ENCODE measurements at regions not wholly inside any gene's neighbourhood (a gene's known extent, or its start where the extent isn't known, plus 50 kb on each side); places are given as distances from the start of the nearest gene placed in this dataset.

GRCh38 chr21:14877581-14878228 is 187.1 kb downstream of the NRIP1 start:
- no peaks in the 10 kb centered on the region for H3K4me1 Mint-ChIP-seq
- DNase-seq (ENCODE audit: low spot score in 2 of 2) = no peak
- H3K36me3 Mint-ChIP-seq = no peaks in the 10 kb centered on the region
- H3K27ac Mint-ChIP-seq = no peak overlapping the region
- ATAC-seq = peak; percentile 34
- H3K9me3 Mint-ChIP-seq = no peaks in the 10 kb centered on the region
- H3K4me3 Mint-ChIP-seq = no peak overlapping the region

- H3K27ac Mint-ChIP-seq = no peak overlapping the region
- H3K4me1 Mint-ChIP-seq = no peaks in the 10 kb centered on the region
- no peaks in the 10 kb centered on the region for H3K9me3 Mint-ChIP-seq
These were observed 188.3 kb downstream of the NRIP1 start for GRCh38 chr21:14876524-14876840.

GRCh38 chr21:14875704-14876523 is 188.9 kb downstream of the NRIP1 start:
- Mint-ChIP-seq H3K27ac (no peak overlapping the region), H3K4me3 (no peak overlapping the region), H3K9me3 (no peaks in the 10 kb centered on the region), H3K36me3 (no peaks in the 10 kb centered on the region), H3K4me1 (no peaks in the 10 kb centered on the region)
- DNase-seq (ENCODE audit: low spot score in 2 of 2) (no peak), ATAC-seq (no peak)

More at GRCh38 chr21:14876524-14876840, 188.3 kb downstream of the NRIP1 start:
- no peaks in the 10 kb centered on the region for H3K36me3 Mint-ChIP-seq
- DNase-seq (ENCODE audit: low spot score in 2 of 2) (no peak), ATAC-seq (no peak)
- H3K4me3 Mint-ChIP-seq = no peak overlapping the region

- no peaks in the 10 kb centered on the region for H3K36me3 Mint-ChIP-seq
- no peak overlapping the region for H3K27ac Mint-ChIP-seq
- no peak overlapping the region for H3K4me3 Mint-ChIP-seq
- no peak for ATAC-seq
- H3K9me3 Mint-ChIP-seq = no peaks in the 10 kb centered on the region
- H3K4me1 Mint-ChIP-seq = no peaks in the 10 kb centered on the region
- no peak for DNase-seq (ENCODE audit: low spot score in 2 of 2)
These were observed 189.6 kb downstream of the NRIP1 start for GRCh38 chr21:14875186-14875585.

GRCh38 chr21:14874379-14874778 is 190.4 kb downstream of the NRIP1 start:
- Mint-ChIP-seq H3K4me1 (no peaks in the 10 kb centered on the region), H3K27ac (no peak overlapping the region), H3K36me3 (no peaks in the 10 kb centered on the region), H3K9me3 (no peaks in the 10 kb centered on the region), H3K4me3 (no peak overlapping the region)
- no peak for DNase-seq (ENCODE audit: low spot score in 2 of 2)
- ATAC-seq = no peak

- Mint-ChIP-seq H3K4me1 (no peaks in the 10 kb centered on the region), H3K9me3 (no peaks in the 10 kb centered on the region), H3K27ac (no peak overlapping the region), H3K36me3 (no peaks in the 10 kb centered on the region), H3K4me3 (no peak overlapping the region)
- DNase-seq (ENCODE audit: low spot score in 2 of 2) = no peak
- no peak for ATAC-seq
These were observed 192.9 kb downstream of the NRIP1 start for GRCh38 chr21:14871861-14872260.

GRCh38 chr21:14870853-14871149 is 194.0 kb downstream of the NRIP1 start:
- no peak overlapping the region for H3K27ac Mint-ChIP-seq

GRCh38 chr21:14869984-14870852 is 194.6 kb downstream of the NRIP1 start:
- ATAC-seq (no peak), DNase-seq (ENCODE audit: low spot score in 2 of 2) (no peak)
- Mint-ChIP-seq H3K4me1 (no peaks in the 10 kb centered on the region), H3K9me3 (no peaks in the 10 kb centered on the region), H3K36me3 (no peaks in the 10 kb centered on the region), H3K4me3 (no peak overlapping the region), H3K27ac (no peak overlapping the region)

More at GRCh38 chr21:14870853-14871149, 194.0 kb downstream of the NRIP1 start:
- Mint-ChIP-seq H3K4me1 (no peaks in the 10 kb centered on the region), H3K36me3 (no peaks in the 10 kb centered on the region), H3K9me3 (no peaks in the 10 kb centered on the region), H3K4me3 (no peak overlapping the region)
- ATAC-seq (no peak), DNase-seq (ENCODE audit: low spot score in 2 of 2) (no peak)

- Mint-ChIP-seq H3K36me3 (no peaks in the 10 kb centered on the region), H3K4me1 (no peaks in the 10 kb centered on the region), H3K4me3 (no peak overlapping the region), H3K9me3 (no peaks in the 10 kb centered on the region), H3K27ac (no peak overlapping the region)
- DNase-seq (ENCODE audit: low spot score in 2 of 2) (no peak), ATAC-seq (no peak)
These were observed 197.7 kb downstream of the NRIP1 start for GRCh38 chr21:14866859-14867765.

- DNase-seq (ENCODE audit: low spot score in 2 of 2) (peak; percentile 19 to 53), ATAC-seq (peak; percentile 84)
- Mint-ChIP-seq H3K9me3 (no peaks in the 10 kb centered on the region), H3K36me3 (no peaks in the 10 kb centered on the region), H3K4me3 (no peak overlapping the region), H3K27ac (no peak overlapping the region), H3K4me1 (no peaks in the 10 kb centered on the region)
These were observed 200.4 kb downstream of the NRIP1 start for GRCh38 chr21:14864211-14865021.

GRCh38 chr21:14863745-14864210 is 201.0 kb downstream of the NRIP1 start:
- no peak overlapping the region for H3K27ac Mint-ChIP-seq
- ATAC-seq = no peak
- no peaks in the 10 kb centered on the region for H3K4me1 Mint-ChIP-seq
- no peak overlapping the region for H3K4me3 Mint-ChIP-seq
- DNase-seq (ENCODE audit: low spot score in 2 of 2) = no peak
- H3K36me3 Mint-ChIP-seq = no peaks in the 10 kb centered on the region
- H3K9me3 Mint-ChIP-seq = no peaks in the 10 kb centered on the region

GRCh38 chr21:14862794-14863720 is 201.7 kb downstream of the NRIP1 start:
- no peak for DNase-seq (ENCODE audit: low spot score in 2 of 2)
- Mint-ChIP-seq H3K36me3 (no peaks in the 10 kb centered on the region), H3K27ac (peak overlapping the region; percentile 35), H3K4me3 (no peak overlapping the region), H3K4me1 (no peaks in the 10 kb centered on the region), H3K9me3 (no peaks in the 10 kb centered on the region)
- ATAC-seq = no peak

GRCh38 chr21:14858311-14858710 is 206.5 kb downstream of the NRIP1 start:
- no peak overlapping the region for H3K4me3 Mint-ChIP-seq
- no peaks in the 10 kb centered on the region for H3K4me1 Mint-ChIP-seq
- peaks cover 3% of the 10 kb centered on the region for H3K9me3 Mint-ChIP-seq
- no peak for ATAC-seq
- DNase-seq (ENCODE audit: low spot score in 2 of 2) = no peak
- H3K36me3 Mint-ChIP-seq = no peaks in the 10 kb centered on the region
- H3K27ac Mint-ChIP-seq = no peak overlapping the region
